Raji (cell line): ENCODE measurements at regions not wholly inside any gene's neighbourhood (a gene's known extent, or its start where the extent isn't known, plus 50 kb on each side); places are given as distances from the start of the nearest gene placed in this dataset.

Experiments used
- POLR2A ChIP-seq: IDR thresholded peaks from 2 replicates; pipeline ENCODE4 v1.6.1; 2011; ENCODE audit warnings: low read depth, low read length, control low read depth; ENCODE audit not compliant: insufficient read depth

- TF ChIP-seq POLR2A: no peak
Measured at GRCh38 chr3:67809370-67809935, 155.0 kb upstream of the SUCLG2 start.

- no peak for TF ChIP-seq POLR2A
Measured at GRCh38 chr3:67808906-67809305, 154.5 kb upstream of the SUCLG2 start.

GRCh38 chr3:67804578-67804977 lies 150.2 kb upstream of the SUCLG2 start:
- TF ChIP-seq POLR2A: no peak

- no peak for TF ChIP-seq POLR2A
Measured at GRCh38 chr3:67804089-67804488, 149.7 kb upstream of the SUCLG2 start.

- no peak for TF ChIP-seq POLR2A
Measured at GRCh38 chr3:67798412-67798811, 144.0 kb upstream of the SUCLG2 start.

GRCh38 chr3:67791620-67792019 lies 137.2 kb upstream of the SUCLG2 start:
- no peak for TF ChIP-seq POLR2A

GRCh38 chr3:67790043-67790442 lies 135.6 kb upstream of the SUCLG2 start:
- TF ChIP-seq POLR2A: no peak

GRCh38 chr3:67788396-67788795 lies 134.0 kb upstream of the SUCLG2 start:
- no peak for TF ChIP-seq POLR2A

- no peak for TF ChIP-seq POLR2A
Measured at GRCh38 chr3:67783281-67784250, 129.2 kb upstream of the SUCLG2 start.

- no peak for TF ChIP-seq POLR2A
Measured at GRCh38 chr3:67781871-67782270, 127.5 kb upstream of the SUCLG2 start.

GRCh38 chr3:67781218-67781617 lies 126.8 kb upstream of the SUCLG2 start:
- TF ChIP-seq POLR2A: no peak

GRCh38 chr3:67774676-67775075 lies 120.3 kb upstream of the SUCLG2 start:
- TF ChIP-seq POLR2A: no peak

GRCh38 chr3:67765575-67765974 lies 111.2 kb upstream of the SUCLG2 start:
- TF ChIP-seq POLR2A: no peak

GRCh38 chr3:67745296-67745695 lies 90.9 kb upstream of the SUCLG2 start:
- no peak for TF ChIP-seq POLR2A

- no peak for TF ChIP-seq POLR2A
Measured at GRCh38 chr3:67744699-67745098, 90.3 kb upstream of the SUCLG2 start.

- no peak for TF ChIP-seq POLR2A
Measured at GRCh38 chr3:67739851-67740250, 85.4 kb upstream of the SUCLG2 start.
